ENCODE measurements at regions not wholly inside any gene's neighbourhood (a gene's known extent, or its start where the extent isn't known, plus 50 kb on each side); places are given as distances from the start of the nearest gene placed in this dataset.
"Not testable (repeated sequence)": the region's sequence is repeated elsewhere in the genome, so short reads cannot be mapped to it uniquely, and the experiment has no call there.

DNA sequence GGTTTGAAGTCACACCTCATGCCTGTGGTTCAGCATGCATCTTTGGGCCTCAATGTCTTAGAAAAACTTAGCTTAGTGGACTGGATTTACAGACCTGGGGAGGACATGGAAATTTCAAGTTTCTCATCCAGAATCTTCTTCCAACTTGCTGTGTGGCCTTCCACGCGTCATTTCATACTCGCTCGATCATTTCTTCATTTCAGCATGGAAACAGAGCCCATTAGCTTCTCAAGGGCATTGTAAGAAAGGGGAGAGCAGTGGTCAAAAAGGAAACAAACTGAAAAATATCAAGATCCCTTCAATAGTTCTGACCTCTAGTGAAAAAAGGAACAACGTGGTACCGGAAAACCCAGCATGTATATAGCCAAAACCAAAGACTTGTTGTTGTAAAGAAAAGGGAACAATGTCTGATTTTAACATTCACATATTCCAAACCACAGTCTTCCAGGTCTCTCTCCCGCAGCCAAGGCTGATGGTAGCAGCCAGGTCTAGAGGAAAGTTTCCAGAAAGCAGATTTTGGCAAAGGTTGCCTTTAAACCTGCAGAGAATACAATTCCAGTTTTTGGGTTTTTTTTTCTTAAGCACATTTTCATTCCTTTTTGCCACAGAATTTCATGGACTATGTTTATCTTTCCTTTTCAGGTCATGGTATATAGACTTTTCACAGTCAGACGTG, 97.0 kb upstream of the CDC42BPA start:
- no peak for DNase-seq (ENCODE audit: low read depth)

DNA sequence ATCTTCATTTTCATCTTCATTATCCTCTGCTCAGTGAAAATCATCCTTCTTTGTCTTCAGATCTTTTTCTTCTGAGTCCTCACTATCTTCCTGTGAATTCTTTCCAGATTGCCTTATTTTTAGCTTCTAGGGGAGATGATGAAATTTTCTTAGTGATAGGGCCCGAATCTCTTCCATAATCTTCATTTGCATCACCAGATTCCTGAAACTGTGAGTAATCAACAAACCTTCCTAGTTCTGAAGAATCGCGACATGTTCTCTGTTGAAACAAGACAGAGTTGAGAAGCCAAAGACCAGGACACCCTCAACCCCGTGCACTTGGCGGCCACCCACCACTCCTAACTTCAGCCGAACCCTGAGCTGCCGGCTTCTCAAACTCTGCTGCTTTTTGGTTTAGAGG, 92.8 kb upstream of the CDC42BPA start:
- DNase-seq (ENCODE audit: low read depth) = no peak

DNA sequence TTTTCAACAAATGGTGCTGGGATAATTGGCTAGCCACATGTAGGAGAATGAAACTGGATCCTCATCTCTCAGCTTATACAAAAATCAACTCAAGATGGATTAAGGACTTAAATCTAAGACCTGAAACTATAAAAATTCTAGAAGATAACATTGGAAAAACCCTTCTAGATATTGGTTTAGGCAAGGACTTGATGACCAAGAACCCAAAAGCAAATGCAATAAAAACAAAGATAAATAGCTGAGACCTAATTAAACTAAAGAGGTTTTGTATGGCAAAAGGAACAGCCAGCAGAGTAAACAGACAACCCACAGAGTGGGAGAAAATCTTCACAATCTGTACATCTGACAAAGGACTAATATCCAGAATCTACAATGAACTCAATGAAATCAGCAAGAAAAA, 88.0 kb upstream of the CDC42BPA start:
- not testable (repeated sequence) for DNase-seq (ENCODE audit: low read depth)

DNA sequence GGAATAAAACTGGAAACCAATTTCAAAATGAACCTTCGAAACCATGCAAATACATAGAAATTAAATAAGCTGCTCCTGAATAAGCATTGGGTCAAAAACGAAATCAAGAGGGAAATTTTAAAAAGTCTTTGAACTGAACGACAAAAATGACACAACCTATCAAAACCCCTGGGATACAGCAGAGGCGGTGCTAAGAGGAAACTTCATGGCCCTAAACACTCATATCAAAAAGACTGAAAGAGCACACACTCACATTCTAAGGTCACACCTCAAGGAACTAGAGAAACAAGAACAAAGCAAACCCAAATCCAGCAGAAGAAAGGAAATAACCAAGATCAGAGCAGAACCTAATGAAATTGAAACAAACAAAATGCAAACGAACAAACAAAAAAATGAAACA, 85.2 kb upstream of the CDC42BPA start:
- DNase-seq (ENCODE audit: low read depth) = no peak

DNA sequence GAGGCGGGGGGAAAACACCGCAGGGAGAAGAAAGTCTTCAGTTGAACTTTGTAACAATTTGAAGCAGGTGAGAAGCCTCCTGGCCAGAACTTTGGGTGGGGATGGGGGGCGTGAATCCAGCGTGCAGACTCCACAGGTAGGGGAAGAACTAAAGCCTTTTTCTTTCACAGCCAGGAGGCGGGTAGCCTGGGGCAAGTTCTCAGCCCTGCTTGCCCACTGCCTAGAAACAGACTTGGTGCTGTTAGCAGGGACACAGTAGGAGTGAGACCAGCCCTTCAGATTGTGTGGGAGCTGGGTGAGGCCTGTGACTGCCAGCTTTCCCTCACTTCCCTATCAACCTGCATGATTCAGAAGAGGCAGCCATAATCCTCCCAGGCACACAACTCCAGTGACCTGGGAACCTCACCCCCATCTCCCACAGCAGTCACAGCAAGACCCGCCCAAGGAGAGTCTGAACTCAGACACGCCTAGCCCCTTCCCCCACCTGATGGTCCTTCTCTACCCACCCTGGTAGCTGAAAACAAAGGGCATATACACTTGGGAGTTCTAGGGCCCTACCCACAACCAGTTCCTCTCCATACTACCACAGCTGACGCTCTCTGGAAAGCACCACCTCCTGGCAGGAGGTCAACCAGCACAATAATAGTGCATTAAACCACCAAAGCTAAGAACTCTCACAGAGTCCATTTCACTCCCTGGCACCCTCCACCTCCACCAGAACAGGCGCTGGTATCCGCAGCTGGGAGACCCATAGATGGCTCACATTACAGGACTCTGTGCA, 83.5 kb upstream of the CDC42BPA start:
- no peak for DNase-seq (ENCODE audit: low read depth)

DNA sequence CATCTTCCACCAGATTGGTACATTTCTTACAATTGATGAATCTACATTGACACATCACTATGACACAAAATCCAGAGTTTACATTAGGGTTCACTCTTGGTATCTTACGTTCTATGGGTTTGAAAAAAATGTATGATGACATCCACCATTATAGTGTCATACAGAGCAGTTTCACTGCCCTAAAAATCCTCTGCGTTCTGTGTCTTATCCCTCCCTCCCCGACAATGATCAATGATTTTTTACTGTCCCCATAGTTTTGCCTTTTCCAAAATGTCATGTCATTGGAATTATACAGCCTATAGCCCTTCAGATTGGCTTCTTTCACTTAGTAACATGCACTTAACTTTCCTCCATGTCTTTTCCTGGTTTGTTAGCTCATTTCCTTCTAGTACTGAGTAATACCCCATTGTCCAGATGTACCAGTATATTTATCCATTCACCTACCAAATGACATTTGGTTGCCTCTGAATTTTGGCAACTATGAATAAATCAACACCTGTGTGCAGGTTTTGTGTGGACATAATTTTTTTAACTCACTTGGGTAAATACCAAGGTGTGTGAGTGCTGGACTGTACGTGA, 80.9 kb upstream of the CDC42BPA start:
- DNase-seq (ENCODE audit: low read depth) = no peak

DNA sequence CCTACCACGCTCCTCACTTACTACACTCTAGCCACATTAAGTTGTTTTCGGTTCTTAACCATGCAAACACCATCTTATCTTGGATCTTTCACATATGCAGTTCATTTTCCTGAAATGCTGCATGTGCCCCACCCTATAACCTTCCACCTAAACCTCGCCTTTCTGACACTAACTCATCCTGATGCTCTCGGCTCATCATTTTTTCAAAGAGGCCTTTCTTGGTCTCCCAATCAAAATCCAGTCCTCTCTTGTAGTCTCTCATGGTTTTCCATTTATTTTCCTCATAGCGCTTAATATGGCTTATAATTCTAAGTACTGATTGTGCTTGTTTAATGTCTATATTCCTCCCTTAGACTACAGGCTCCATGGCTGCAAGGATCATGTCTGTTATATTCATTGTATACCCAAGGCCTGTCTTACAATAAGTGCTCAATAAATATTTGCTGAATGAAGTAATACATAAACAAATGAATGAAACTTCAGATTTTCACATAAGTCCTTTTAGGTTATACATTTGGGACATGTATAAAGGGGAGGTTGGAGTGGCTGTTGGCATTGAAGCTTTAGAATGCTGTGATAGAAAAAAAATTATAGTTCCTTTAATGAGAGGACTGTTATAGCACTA, 79.2 kb upstream of the CDC42BPA start:
- no peak for DNase-seq (ENCODE audit: low read depth)

DNA sequence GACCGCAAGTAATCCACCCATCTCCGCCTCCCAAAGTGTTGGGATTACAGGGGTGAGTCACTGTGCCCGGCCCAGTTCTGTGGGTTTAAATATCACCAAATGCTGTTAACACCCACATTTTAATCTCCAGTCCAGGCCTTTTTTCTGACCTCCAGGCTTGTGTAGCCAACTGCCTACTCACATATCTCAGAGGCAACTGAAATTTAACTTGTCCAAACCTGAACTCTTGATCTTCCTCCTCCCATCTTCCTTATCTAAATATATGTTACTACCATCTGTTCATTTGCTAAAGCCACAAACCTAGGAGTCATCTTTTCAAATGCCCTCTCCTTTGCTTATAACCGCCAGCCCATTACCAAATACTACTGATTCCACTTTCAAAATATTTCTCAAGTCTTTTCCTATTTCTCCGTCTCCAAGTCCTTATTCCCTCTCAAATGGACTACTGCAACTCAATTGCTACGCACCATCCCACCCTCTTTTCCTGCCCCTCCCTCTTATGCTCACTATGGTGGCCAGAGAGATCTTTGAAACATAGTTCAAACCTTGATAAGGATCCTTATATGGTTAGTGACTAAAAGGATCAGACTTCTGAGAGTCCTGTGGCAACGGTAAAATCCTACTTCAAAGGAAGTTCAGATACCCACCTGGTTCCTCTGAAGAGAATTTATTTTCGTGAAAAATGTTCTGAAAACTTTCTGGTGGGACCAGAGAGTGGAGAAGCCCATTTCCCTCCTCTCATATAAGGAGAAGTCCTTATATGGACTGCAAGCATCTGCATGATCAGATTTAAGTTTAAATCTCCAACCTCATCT, 78.5 kb upstream of the CDC42BPA start:
- no peak for DNase-seq (ENCODE audit: low read depth)

DNA sequence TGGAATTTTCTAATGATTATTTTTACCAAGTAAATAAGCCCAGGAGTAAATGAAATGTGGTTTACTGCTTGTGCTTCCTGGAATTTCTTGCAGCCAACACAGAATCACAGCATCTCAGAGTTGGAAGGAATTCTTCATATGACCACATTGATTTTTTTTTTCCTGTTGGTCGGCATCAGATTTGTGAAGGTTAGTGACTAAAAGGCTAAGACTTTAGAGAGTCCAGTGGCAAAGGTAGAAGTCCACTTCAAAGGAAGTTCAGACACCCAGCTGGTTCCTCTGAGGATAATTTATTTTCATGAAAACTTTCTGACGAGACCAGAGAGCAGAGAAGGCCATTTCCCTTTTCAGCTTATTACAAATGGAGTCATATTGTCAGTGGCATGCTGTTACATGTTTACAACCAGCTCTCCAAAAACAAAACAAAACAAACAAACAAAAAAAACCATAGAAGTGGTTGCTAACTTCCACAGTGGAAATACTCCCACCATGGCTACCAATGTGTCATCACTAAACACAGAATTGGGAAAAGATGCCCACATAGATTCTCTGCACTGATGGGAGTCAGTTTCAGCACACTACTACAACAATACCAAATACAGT, 77.2 kb upstream of the CDC42BPA start:
- DNase-seq (ENCODE audit: low read depth) = no peak

DNA sequence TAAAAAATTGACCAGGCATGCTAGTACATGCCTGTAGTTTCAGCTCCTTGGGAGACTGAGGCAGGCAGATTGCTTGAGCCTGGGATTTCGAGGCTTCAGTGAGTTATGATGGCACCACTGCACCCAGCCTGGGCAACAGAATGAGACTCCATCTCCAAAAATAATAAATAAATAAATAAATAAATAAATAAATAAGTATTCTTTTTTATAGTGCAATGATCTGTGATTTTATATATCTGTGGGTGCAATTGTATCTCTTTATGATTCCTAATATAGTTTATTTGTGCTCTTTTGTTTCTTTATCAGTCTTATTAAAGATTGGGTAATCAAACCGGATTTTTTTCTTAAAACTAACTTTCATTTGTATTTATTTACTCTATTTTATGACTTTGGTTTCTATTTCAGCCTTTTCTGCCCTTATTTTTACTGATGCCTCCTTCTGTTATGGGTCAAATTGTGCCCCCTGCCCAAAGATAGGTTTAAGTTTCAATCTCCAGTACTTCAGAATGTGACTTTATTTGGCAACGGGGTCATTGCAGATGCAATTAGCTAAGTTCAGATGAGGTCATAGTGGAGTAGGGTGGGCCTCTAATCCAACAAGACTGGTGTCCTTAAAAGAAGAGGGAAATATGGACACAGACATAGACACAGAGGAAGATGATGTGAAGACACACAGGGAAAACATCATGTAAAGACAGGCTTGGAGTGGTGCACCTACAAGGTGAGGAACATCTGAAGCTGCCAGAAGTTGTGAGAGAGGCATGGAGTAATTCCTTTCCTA, 74.9 kb upstream of the CDC42BPA start:
- no peak for DNase-seq (ENCODE audit: low read depth)

DNA sequence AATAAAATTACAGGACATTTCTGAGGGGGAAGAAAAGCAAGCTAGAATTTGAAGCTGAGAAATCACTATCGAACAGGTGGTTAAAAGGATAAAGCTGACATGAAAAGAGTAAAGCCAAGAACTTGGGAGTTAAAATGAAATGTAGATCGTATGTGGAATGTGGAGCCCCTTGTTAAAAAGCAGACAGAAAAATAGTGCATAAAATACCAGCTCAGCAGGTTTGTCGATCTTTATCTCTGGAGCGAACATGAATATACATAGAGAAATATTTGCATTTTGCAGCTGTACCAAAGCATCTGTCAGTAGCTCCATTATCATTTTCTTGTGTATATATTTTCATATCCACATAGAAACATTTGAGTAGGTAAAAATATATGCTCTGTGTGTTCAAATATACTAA, 73.6 kb upstream of the CDC42BPA start:
- no peak for DNase-seq (ENCODE audit: low read depth)

DNA sequence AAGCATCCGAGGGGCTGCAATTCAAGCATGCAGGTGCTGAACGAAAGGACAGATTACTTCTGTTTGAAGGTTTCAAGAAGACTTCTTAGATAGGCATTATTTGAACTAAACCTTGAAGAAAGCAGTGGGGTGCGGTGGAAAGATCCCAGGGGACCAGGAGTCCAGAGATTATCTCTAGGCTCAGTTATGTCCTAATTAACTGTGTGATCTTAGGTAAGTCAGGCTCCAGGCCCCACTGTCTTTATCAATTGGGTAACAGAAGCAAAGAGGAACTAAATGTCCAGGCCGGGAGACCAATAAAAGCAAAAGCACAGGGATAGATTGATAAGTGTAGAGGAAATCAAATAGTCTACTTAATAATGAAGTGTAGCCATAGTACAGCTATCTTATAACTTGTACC, 72.9 kb upstream of the CDC42BPA start:
- no peak for DNase-seq (ENCODE audit: low read depth)

DNA sequence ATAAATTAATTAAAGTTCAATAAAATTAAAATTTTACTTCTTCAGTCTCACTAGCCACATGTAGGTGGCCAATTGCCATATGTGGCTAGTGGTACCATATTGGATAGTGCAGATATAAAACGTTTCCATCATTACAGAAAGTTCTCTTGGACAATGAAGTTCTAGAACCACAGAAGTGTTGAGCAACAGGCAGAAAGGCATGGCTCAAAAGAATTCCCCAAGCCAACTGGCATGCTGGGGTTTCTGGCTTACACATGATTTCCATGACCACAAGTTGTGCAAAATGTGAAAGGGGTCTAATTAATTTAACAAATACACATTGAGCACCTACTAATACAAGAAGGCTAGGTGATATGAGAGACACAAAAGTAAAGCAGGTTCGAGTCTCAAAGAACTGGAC, 72.2 kb upstream of the CDC42BPA start:
- DNase-seq (ENCODE audit: low read depth) = no peak

DNA sequence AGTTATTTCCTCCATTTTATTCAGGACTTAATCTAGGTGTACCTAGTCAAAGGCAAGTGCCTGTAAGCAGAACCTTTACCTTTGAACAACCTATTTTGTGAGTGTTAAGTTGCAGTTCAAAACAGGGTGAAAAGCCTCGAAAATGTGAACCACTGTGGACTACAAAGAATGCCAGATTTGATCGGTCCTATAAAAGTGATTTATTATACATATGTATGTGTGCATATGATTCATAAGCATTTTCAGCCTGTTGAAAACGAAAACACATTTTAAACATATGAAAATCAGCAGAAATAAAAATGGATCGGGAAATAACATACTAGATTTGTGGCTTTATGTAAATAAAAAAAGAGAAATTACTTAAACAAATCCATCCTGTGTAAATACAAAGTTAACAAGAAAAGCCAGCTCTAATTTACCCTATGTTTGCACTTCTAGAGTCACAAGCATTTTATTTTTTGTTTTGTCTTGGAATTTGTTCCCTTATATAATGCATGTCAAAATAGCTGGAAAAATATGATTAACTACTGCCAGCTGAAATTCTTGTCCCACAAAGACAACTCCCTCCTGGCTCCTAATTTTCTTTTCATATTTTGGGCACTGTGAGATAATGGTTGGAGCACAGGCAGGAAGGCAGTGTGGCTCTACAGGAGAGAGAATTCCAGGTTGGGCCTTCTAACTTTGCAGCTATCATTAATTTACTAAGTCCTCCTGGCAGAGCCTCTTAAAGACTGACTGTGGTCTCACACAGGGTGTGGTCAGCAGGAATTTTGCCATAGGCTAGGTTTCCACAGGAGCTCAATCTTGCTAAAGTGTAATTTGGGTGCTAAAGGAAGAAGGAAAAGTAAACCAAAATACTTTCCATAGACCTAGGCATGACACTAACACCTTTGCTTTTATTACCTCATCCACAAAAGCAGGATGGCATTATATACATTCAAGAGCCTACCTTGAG, 70.2 kb upstream of the CDC42BPA start:
- DNase-seq (ENCODE audit: low read depth) = no peak

DNA sequence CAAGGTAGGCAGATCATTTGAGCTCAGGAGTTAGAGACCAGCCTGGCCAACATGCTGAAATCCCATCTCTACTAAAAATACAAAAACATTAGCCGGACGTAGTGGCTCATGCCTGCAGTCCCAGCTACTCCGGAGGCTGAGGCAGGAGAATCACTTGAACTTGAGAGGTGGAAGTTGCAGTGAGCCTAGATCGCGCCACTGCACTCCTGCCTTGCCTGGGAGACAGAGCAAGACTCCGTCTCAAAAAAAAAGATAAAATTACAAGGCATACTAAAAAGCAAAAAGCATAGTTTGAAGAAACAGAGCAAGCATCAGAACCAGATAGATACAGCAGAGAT, 61.2 kb upstream of the CDC42BPA start:
- no peak for DNase-seq (ENCODE audit: low read depth)

DNA sequence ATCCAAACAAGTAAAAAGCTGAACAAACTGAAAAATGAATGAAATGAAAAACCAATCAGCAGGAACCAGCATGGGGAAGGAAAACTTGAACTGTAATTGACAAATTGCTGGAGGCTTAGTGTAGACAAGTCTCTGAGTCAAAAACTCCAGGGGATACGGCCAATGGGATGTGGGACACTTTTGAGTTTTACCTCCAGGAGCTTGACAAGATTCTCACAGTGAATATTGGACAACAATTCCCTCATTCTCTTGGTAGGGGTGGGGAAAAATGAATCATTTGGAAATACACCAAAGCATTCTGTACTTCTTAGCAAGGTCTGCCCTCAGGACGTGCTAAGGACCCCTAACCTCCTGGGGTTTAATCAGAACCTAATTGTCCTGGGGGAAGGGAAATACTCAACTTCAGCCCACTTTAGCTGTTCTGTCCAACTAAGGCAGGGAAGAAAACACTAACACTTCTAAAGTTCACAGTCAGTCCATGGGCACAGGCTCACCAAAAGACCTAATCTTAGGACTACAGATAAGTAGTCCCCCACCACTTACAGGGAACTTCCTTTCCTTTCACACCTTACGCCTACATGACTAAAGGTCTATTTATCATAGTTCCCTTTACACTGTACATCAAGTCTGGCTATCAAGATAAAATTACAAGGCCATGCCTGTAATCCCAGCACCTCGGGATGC, 60.7 kb upstream of the CDC42BPA start:
- DNase-seq (ENCODE audit: low read depth) = no peak

DNA sequence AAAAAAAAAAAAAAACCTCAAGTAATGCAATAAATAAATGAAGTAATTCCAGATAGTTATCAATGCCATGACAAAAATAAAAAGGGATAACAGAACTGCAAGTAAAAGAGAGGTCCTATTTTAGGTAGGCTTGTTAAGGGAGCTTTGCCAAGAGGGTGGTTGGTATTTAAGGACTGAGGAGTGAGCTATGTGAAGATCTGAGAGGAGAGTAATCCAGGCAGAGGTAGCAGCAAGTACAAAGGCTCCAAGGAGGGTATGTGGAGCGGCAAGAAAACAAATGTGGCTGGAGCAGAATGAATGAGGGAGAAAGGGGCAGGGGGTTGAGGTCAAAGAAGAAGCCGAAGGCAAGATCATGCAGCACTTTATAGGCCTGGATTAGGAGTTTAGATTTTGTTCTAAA, 59.9 kb upstream of the CDC42BPA start:
- no peak for DNase-seq (ENCODE audit: low read depth)

DNA sequence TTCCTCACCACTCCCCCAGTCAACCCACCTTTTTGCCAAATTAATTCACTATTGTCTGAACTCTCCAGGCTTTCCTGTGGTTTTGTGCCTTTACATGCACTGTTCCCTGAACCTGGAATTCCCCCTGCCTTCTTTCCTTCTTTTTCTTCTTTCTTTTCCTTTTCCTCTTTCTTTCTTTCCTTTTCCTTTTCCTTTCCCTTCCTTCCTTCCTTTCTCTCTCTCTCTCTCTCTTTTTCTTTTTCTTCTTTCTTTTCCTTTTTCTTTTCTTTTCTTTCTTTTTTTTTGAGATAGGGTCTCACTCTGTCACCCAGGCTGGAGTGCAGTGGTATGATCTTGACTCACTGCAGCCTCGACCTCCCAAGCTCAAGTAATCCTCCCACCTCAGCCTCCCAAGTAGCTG, 56.6 kb upstream of the CDC42BPA start:
- no peak for DNase-seq (ENCODE audit: low read depth)

DNA sequence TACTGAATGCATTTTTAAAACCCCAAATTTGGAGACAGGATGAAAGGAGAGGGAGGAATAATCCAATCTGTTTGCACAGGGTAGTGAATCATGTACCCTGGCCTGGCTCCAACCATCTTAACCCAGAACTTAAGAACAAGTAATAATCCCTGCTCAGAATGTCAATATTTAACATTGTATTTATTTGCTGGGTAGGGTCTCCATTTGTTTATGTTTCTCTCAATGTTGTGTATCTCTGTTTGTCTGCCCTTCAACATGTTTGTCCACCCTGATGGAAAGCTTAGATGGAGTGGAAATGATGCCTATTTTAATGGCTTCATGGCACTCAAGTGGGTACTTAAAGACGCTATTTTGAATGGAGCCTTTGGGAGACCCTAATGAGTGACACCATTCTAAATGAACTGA, 54.4 kb upstream of the CDC42BPA start:
- no peak for DNase-seq (ENCODE audit: low read depth)
